WTC11 (cell line): ENCODE measurements at regions not wholly inside any gene's neighbourhood (a gene's known extent, or its start where the extent isn't known, plus 50 kb on each side); places are given as distances from the start of the nearest gene placed in this dataset.

Experiments
- ATAC-seq: fragments of 200-7000 bp; cut with Tn5 transposase; 2 replicates; pipeline ENCODE4 v1.10.0; 2021; ENCODE audit warnings: mild to moderate bottlenecking, moderate library complexity
- CTCF ChIA-PET: fragments of 300-600 bp; sonication (Branson Sonifier 250); formaldehyde crosslinking; loops from one replicate; lab custom pipeline; 2021; ENCODE audit warnings: antibody characterized with exemption; lab: Charles Lee
- POLR2A ChIA-PET: fragments of 350-600 bp; sonication (Branson Sonifier 250); formaldehyde crosslinking; loops from one replicate; lab custom pipeline; 2021; ENCODE audit warnings: antibody characterized with exemption; lab: Charles Lee
- DNase-seq: peaks from one replicate; pipeline ENCODE4 v3.0.0; 2021; ENCODE audit warnings: low spot score
- H3K27ac Mint-ChIP-seq: 2 replicates; pipeline ENCODE4 v1.8.0; 2021; ENCODE audit warnings: mixed read lengths
- H3K27me3 Mint-ChIP-seq: 2 replicates; pipeline ENCODE4 v1.8.0; 2021; ENCODE audit warnings: low read depth, mild to moderate bottlenecking, moderate library complexity, mixed read lengths
- H3K36me3 Mint-ChIP-seq: 2 replicates; pipeline ENCODE4 v1.8.0; 2021; ENCODE audit warnings: mixed read lengths
- H3K4me1 Mint-ChIP-seq: 2 replicates; pipeline ENCODE4 v1.8.0; 2022; ENCODE audit warnings: mixed read lengths
- H3K4me3 Mint-ChIP-seq: 2 replicates; pipeline ENCODE4 v1.8.0; 2021; ENCODE audit warnings: mild to moderate bottlenecking, moderate library complexity, mixed read lengths
- H3K9me3 Mint-ChIP-seq: 2 replicates; pipeline ENCODE4 v1.8.0; 2021; ENCODE audit warnings: mixed read lengths
- ELF4 ChIP-seq: sonication (generic); formaldehyde crosslinking; IDR thresholded peaks from 2 replicates; pipeline ENCODE4 v1.8.1; 2022; ENCODE audit warnings: low read depth, mild to moderate bottlenecking, moderate library complexity, missing genetic modification reagents
- FOXK1 ChIP-seq: sonication (generic); formaldehyde crosslinking; IDR thresholded peaks from 2 replicates; pipeline ENCODE4 v1.8.0; 2022; ENCODE audit warnings: mild to moderate bottlenecking, moderate library complexity, missing genetic modification reagents
- IRF2 ChIP-seq: sonication (generic); formaldehyde crosslinking; IDR thresholded peaks from 2 replicates; pipeline ENCODE4 v1.8.0; 2022; ENCODE audit warnings: low read depth, missing genetic modification reagents, borderline replicate concordance
- JAZF1 ChIP-seq: fragments of 250-450 bp; sonication (Bioruptor Pico); IDR thresholded peaks from 2 replicates; pipeline ENCODE4 v1.9.0; 2021; ENCODE audit warnings: moderate library complexity, mild to moderate bottlenecking, inconsistent platforms
- KAT7 ChIP-seq: sonication (generic); formaldehyde crosslinking; IDR thresholded peaks from 2 replicates; pipeline ENCODE4 v1.8.1; 2023; ENCODE audit warnings: missing genetic modification reagents, mild to moderate bottlenecking, borderline replicate concordance
- MXD4 ChIP-seq: fragments of 250-450 bp; sonication (Bioruptor Pico); IDR thresholded peaks from 2 replicates; pipeline ENCODE4 v1.8.0; 2021; ENCODE audit warnings: mild to moderate bottlenecking, moderate library complexity, borderline replicate concordance
- MYBL2 ChIP-seq: sonication (generic); formaldehyde crosslinking; IDR thresholded peaks from 2 replicates; pipeline ENCODE4 v1.8.1; 2023; ENCODE audit warnings: mild to moderate bottlenecking, moderate library complexity, missing genetic modification reagents
- NR3C1 ChIP-seq: sonication (generic); formaldehyde crosslinking; conservative IDR thresholded peaks from 2 replicates; pipeline ENCODE4 v1.8.1; 2023; ENCODE audit warnings: low read depth, mild to moderate bottlenecking, missing genetic modification reagents
- PRRX2 ChIP-seq: fragments of 250-450 bp; sonication (Bioruptor Pico); IDR thresholded peaks from 2 replicates; pipeline ENCODE4 v1.8.0; 2021; ENCODE audit warnings: mild to moderate bottlenecking
- RORB ChIP-seq: fragments of 250-450 bp; sonication (Bioruptor Pico); IDR thresholded peaks from 2 replicates; pipeline ENCODE4 v1.9.0; 2021; ENCODE audit warnings: mild to moderate bottlenecking
- TCF7 ChIP-seq: sonication (generic); formaldehyde crosslinking; IDR thresholded peaks from 2 replicates; pipeline ENCODE4 v1.8.0; 2022; ENCODE audit warnings: mild to moderate bottlenecking, low read depth, missing genetic modification reagents, moderate library complexity
- TF ChIP-seq, protein P1 (sequence below): sonication (generic); formaldehyde crosslinking; conservative IDR thresholded peaks from 2 replicates; pipeline ENCODE4 v1.8.1; 2022; ENCODE audit warnings: mild to moderate bottlenecking, missing genetic modification reagents
- TF ChIP-seq, protein P2 (sequence below): fragments of 250-450 bp; sonication (Bioruptor Pico); IDR thresholded peaks from 2 replicates; pipeline ENCODE4 v1.9.0; 2021; ENCODE audit warnings: moderate library complexity, mild to moderate bottlenecking, inconsistent platforms, borderline replicate concordance
- TF ChIP-seq, protein P3 (sequence below): sonication (generic); formaldehyde crosslinking; IDR thresholded peaks from 2 replicates; pipeline ENCODE4 v1.8.0; 2023; ENCODE audit warnings: missing genetic modification reagents, mild to moderate bottlenecking, borderline replicate concordance
- TF ChIP-seq, protein P4 (sequence below): sonication (generic); formaldehyde crosslinking; IDR thresholded peaks from 2 replicates; pipeline ENCODE4 v1.8.1; 2022; ENCODE audit warnings: low read depth, mild to moderate bottlenecking, moderate library complexity, missing genetic modification reagents, borderline replicate concordance
- TF ChIP-seq, protein P5 (sequence below): sonication (generic); formaldehyde crosslinking; IDR thresholded peaks from 2 replicates; pipeline ENCODE4 v1.8.0; 2022; ENCODE audit warnings: mild to moderate bottlenecking, missing genetic modification reagents
- TF ChIP-seq, protein P6 (sequence below): fragments of 250-450 bp; sonication (Bioruptor Pico); IDR thresholded peaks from 2 replicates; pipeline ENCODE4 v1.9.0; 2021; ENCODE audit warnings: mild to moderate bottlenecking, borderline replicate concordance
- TF ChIP-seq, protein P7 (sequence below): fragments of 250-450 bp; sonication (Bioruptor Pico); IDR thresholded peaks from 2 replicates; pipeline ENCODE4 v1.9.0; 2021; ENCODE audit warnings: mild to moderate bottlenecking

DNA sequence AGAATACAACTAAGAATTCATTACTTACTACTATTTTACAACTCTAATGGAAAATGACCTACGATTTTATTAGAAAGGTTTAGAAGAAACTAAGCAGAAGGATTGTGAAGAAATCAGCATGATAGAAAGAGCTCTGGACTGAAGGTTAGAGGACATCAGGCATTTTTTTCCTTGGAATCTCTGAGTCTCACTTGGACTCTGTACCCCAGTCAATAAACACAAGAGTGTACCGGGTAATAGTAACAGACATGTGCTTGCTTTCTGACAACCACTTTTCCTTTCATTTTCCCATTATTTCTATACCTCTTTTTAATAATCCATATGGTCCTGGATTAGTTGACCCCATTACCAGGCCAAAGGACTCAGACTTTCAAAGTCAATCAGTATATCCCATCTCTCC is 1240.9 kb upstream of the LRRTM3 start:
- TF ChIP-seq ELF4 (CRISPR knock-in tag) (no peak), FOXK1 (CRISPR knock-in tag) (no peak), TCF7 (CRISPR knock-in tag) (no peak), KAT7 (CRISPR knock-in tag) (no peak), MXD4 (no peak), RORB (CRISPR knock-in tag) (no peak)
- TF ChIP-seq, protein P1, sequence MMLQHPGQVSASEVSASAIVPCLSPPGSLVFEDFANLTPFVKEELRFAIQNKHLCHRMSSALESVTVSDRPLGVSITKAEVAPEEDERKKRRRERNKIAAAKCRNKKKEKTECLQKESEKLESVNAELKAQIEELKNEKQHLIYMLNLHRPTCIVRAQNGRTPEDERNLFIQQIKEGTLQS (CRISPR knock-in tag), result no peak
- TF ChIP-seq, protein P2, sequence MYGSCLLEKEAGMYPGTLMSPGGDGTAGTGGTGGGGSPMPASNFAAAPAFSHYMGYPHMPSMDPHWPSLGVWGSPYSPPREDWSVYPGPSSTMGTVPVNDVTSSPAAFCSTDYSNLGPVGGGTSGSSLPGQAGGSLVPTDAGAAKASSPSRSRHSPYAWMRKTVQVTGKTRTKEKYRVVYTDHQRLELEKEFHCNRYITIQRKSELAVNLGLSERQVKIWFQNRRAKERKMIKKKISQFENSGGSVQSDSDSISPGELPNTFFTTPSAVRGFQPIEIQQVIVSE (CRISPR knock-in tag), result no peak
- no peaks in the 10 kb centered on the region for H3K9me3 Mint-ChIP-seq
- H3K27me3 Mint-ChIP-seq, result no peaks in the 10 kb centered on the region
- ATAC-seq (no peak), DNase-seq (no peak)
- POLR2A ChIA-PET, result no interaction called here
- no peak overlapping the region for H3K4me3 Mint-ChIP-seq
- peaks cover 9% of the 10 kb centered on the region for H3K4me1 Mint-ChIP-seq
- H3K36me3 Mint-ChIP-seq, result no peaks in the 10 kb centered on the region
- H3K27ac Mint-ChIP-seq, result no peak overlapping the region
- CTCF ChIA-PET, result no interaction called here

DNA sequence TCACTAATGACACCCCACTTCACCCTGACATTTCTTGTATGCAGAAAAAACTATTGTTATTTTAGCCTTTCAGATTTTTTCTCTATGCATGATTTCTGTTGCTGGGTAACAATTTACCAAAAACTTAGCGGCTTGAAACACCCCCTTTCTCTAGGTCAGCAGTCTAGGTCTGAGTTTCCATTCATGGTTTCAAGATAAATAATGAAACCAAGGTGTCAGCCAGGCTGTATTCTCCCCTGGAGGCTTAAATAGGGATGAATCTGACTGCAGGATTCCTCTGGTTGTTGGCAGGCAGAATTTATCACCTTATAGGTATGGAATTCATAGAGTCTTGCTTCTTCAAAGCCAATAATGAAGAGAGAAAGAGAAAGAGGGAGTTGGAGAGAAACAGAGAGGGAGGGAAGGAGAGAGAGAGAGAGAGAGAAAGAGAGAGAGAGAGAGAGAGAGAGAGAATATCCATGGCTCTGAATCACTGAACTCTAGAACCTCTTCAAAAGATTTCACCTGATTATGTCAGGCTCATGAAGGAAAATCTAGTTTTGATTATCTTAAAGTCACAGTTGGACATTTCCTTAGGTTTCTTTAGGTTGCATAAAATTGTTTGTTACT is 1224.6 kb upstream of the LRRTM3 start:
- TF ChIP-seq IRF2 (CRISPR knock-in tag) (no peak), NR3C1 (CRISPR knock-in tag) (no peak), MYBL2 (CRISPR knock-in tag) (no peak), JAZF1 (CRISPR knock-in tag) (no peak), PRRX2 (CRISPR knock-in tag) (no peak)
- TF ChIP-seq, protein P3, sequence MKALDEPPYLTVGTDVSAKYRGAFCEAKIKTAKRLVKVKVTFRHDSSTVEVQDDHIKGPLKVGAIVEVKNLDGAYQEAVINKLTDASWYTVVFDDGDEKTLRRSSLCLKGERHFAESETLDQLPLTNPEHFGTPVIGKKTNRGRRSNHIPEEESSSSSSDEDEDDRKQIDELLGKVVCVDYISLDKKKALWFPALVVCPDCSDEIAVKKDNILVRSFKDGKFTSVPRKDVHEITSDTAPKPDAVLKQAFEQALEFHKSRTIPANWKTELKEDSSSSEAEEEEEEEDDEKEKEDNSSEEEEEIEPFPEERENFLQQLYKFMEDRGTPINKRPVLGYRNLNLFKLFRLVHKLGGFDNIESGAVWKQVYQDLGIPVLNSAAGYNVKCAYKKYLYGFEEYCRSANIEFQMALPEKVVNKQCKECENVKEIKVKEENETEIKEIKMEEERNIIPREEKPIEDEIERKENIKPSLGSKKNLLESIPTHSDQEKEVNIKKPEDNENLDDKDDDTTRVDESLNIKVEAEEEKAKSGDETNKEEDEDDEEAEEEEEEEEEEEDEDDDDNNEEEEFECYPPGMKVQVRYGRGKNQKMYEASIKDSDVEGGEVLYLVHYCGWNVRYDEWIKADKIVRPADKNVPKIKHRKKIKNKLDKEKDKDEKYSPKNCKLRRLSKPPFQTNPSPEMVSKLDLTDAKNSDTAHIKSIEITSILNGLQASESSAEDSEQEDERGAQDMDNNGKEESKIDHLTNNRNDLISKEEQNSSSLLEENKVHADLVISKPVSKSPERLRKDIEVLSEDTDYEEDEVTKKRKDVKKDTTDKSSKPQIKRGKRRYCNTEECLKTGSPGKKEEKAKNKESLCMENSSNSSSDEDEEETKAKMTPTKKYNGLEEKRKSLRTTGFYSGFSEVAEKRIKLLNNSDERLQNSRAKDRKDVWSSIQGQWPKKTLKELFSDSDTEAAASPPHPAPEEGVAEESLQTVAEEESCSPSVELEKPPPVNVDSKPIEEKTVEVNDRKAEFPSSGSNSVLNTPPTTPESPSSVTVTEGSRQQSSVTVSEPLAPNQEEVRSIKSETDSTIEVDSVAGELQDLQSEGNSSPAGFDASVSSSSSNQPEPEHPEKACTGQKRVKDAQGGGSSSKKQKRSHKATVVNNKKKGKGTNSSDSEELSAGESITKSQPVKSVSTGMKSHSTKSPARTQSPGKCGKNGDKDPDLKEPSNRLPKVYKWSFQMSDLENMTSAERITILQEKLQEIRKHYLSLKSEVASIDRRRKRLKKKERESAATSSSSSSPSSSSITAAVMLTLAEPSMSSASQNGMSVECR (CRISPR knock-in tag), result no peak
- TF ChIP-seq, protein P4, sequence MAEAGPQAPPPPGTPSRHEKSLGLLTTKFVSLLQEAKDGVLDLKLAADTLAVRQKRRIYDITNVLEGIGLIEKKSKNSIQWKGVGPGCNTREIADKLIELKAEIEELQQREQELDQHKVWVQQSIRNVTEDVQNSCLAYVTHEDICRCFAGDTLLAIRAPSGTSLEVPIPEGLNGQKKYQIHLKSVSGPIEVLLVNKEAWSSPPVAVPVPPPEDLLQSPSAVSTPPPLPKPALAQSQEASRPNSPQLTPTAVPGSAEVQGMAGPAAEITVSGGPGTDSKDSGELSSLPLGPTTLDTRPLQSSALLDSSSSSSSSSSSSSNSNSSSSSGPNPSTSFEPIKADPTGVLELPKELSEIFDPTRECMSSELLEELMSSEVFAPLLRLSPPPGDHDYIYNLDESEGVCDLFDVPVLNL (CRISPR knock-in tag), result no peak
- TF ChIP-seq, protein P5, sequence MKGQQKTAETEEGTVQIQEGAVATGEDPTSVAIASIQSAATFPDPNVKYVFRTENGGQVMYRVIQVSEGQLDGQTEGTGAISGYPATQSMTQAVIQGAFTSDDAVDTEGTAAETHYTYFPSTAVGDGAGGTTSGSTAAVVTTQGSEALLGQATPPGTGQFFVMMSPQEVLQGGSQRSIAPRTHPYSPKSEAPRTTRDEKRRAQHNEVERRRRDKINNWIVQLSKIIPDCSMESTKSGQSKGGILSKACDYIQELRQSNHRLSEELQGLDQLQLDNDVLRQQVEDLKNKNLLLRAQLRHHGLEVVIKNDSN (CRISPR knock-in tag), result no peak
- TF ChIP-seq, protein P6, sequence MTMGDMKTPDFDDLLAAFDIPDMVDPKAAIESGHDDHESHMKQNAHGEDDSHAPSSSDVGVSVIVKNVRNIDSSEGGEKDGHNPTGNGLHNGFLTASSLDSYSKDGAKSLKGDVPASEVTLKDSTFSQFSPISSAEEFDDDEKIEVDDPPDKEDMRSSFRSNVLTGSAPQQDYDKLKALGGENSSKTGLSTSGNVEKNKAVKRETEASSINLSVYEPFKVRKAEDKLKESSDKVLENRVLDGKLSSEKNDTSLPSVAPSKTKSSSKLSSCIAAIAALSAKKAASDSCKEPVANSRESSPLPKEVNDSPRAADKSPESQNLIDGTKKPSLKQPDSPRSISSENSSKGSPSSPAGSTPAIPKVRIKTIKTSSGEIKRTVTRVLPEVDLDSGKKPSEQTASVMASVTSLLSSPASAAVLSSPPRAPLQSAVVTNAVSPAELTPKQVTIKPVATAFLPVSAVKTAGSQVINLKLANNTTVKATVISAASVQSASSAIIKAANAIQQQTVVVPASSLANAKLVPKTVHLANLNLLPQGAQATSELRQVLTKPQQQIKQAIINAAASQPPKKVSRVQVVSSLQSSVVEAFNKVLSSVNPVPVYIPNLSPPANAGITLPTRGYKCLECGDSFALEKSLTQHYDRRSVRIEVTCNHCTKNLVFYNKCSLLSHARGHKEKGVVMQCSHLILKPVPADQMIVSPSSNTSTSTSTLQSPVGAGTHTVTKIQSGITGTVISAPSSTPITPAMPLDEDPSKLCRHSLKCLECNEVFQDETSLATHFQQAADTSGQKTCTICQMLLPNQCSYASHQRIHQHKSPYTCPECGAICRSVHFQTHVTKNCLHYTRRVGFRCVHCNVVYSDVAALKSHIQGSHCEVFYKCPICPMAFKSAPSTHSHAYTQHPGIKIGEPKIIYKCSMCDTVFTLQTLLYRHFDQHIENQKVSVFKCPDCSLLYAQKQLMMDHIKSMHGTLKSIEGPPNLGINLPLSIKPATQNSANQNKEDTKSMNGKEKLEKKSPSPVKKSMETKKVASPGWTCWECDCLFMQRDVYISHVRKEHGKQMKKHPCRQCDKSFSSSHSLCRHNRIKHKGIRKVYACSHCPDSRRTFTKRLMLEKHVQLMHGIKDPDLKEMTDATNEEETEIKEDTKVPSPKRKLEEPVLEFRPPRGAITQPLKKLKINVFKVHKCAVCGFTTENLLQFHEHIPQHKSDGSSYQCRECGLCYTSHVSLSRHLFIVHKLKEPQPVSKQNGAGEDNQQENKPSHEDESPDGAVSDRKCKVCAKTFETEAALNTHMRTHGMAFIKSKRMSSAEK (CRISPR knock-in tag), result no peak
- TF ChIP-seq, protein P7, sequence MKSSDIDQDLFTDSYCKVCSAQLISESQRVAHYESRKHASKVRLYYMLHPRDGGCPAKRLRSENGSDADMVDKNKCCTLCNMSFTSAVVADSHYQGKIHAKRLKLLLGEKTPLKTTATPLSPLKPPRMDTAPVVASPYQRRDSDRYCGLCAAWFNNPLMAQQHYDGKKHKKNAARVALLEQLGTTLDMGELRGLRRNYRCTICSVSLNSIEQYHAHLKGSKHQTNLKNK (CRISPR knock-in tag), result no peak
- TF ChIP-seq, all 79 proteins: peak for 0
- no peaks in the 10 kb centered on the region for H3K36me3 Mint-ChIP-seq
- H3K4me1 Mint-ChIP-seq, result no peaks in the 10 kb centered on the region
- POLR2A ChIA-PET, result no interaction called here
- no peak for ATAC-seq
- no peak overlapping the region for H3K4me3 Mint-ChIP-seq
- H3K27ac Mint-ChIP-seq, result no peak overlapping the region
- H3K9me3 Mint-ChIP-seq, result peaks cover 13% of the 10 kb centered on the region
- no peaks in the 10 kb centered on the region for H3K27me3 Mint-ChIP-seq
- no peak for DNase-seq
- CTCF ChIA-PET, result no interaction called here
